GM12878 (cell line): ENCODE measurements at regions not wholly inside any gene's neighbourhood (a gene's known extent, or its start where the extent isn't known, plus 50 kb on each side); places are given as distances from the start of the nearest gene placed in this dataset.
A peak's percentile ranks its signal among the peaks of the same experiment; 100 is the strongest.

Experiments
- ATAC-seq: fragments of 200-7000 bp; cut with Tn5 transposase; 3 replicates; pipeline ENCODE4 v1.9.1; 2020; ENCODE audit warnings: mild to moderate bottlenecking, moderate library complexity
- BruUV-seq: library from RNA; stranded (reverse); fragments of 400-500 nt; replicated peaks from 2 replicates; lab custom pipeline; 2021; lab: Mats Ljungman, UMichigan
- CTCF ChIA-PET: fragments of 300-600 bp; sonication (Branson Sonifier 250); formaldehyde crosslinking; extraction: SDS; loops from one replicate; lab custom pipeline; 2021; ENCODE audit warnings: inconsistent platforms; lab: Yijun Ruan, JAX
- POLR2A ChIA-PET: fragments of 350-600 bp; formaldehyde crosslinking; extraction: SDS; loops from one replicate; lab custom pipeline; 2021; ENCODE audit warnings: inconsistent platforms; lab: Charles Lee
- RAD21 ChIA-PET: fragments of 300-600 bp; sonication (Branson Sonifier 250); formaldehyde crosslinking; loops from one replicate; lab custom pipeline; 2023; ENCODE audit warnings: antibody characterized with exemption; ENCODE audit not compliant: unreplicated experiment; lab: Charles Lee
- SMC1A ChIA-PET: fragments of 300-600 bp; sonication (Branson Sonifier 250); formaldehyde crosslinking; loops from one replicate; lab custom pipeline; 2023; ENCODE audit not compliant: unreplicated experiment, uncharacterized antibody; lab: Charles Lee
- DNase-seq: peaks from one replicate; pipeline ENCODE4 v3.0.0-alpha.2; 2011; ENCODE audit warnings: low read depth, low spot score
- FAIRE-seq: peaks from 3 replicates; lab custom pipeline; 2011; peaks lifted over from hg19 to GRCh38; lab: Jason Lieb, UNC
- H2AFZ ChIP-seq: 2 replicates; pipeline ENCODE4 v1.6.0; 2011; ENCODE audit warnings: low read depth, low read length, control low read depth; ENCODE audit not compliant: control insufficient read depth
- H3K27ac ChIP-seq: 2 replicates; pipeline ENCODE4 v1.5.1; 2011; ENCODE audit warnings: control low read depth; ENCODE audit not compliant: control insufficient read depth, insufficient read depth
- H3K27me3 ChIP-seq, 2 experiments: replicated peaks in 1 of 2; 2 replicates each; pipeline versions ENCODE4 v1.6.0 to v1.6.1; 2011; ENCODE audit warnings: low read length in 1 of 2; ENCODE audit not compliant: control insufficient read depth in 2 of 2, insufficient read depth in 2 of 2
- H3K36me3 ChIP-seq, 2 experiments: 2 replicates each; pipeline ENCODE4 v1.5.1; 2011; ENCODE audit warnings: low read length in 1 of 2; ENCODE audit not compliant: control insufficient read depth in 2 of 2, insufficient read depth in 2 of 2
- H3K4me1 ChIP-seq: 2 replicates; pipeline ENCODE4 v1.6.1; 2011; ENCODE audit warnings: mild to moderate bottlenecking, low read length, moderate library complexity, mixed read lengths; ENCODE audit not compliant: control insufficient read depth, insufficient read depth
- H3K4me2 ChIP-seq: 2 replicates; pipeline ENCODE4 v1.6.0; 2011; ENCODE audit warnings: control low read depth; ENCODE audit not compliant: control insufficient read depth, insufficient read depth
- H3K4me3 ChIP-seq: fragments of 200-600 bp; sonication (generic); 2 replicates; pipeline ENCODE4 v1.5.1; 2016
- H3K79me2 ChIP-seq: 2 replicates; pipeline ENCODE4 v1.6.0; 2011; ENCODE audit warnings: low read length; ENCODE audit not compliant: control insufficient read depth, insufficient read depth
- H3K9ac ChIP-seq: 2 replicates; pipeline ENCODE4 v1.8.0; 2011; ENCODE audit warnings: low read length, control low read depth, mixed read lengths; ENCODE audit not compliant: control insufficient read depth, insufficient read depth
- H3K9me3 ChIP-seq: replicated peaks from 3 replicates; pipeline ENCODE4 v1.5.1; 2011; ENCODE audit warnings: mild to moderate bottlenecking, low read length; ENCODE audit not compliant: control insufficient read depth, insufficient read depth
- H4K20me1 ChIP-seq: 2 replicates; pipeline ENCODE4 v1.6.0; 2011; ENCODE audit not compliant: control insufficient read depth, insufficient read depth
- CHD2 ChIP-seq: IDR thresholded peaks from 2 replicates; pipeline ENCODE4 v1.6.1; 2011; ENCODE audit warnings: low read depth, low read length, improper control_type of control experiment, borderline replicate concordance
- NBN ChIP-seq: fragments of 450-650 bp; IDR thresholded peaks from 2 replicates; pipeline ENCODE4 v1.6.1; 2016
- NR2F1 ChIP-seq: fragments of 450-650 bp; conservative IDR thresholded peaks from 2 replicates; pipeline ENCODE4 v1.6.1; 2017; ENCODE audit warnings: mild to moderate bottlenecking
- POLR2AphosphoS2 ChIP-seq: IDR thresholded peaks from 2 replicates; pipeline ENCODE4 v1.6.1; 2011; ENCODE audit warnings: low read depth, mild to moderate bottlenecking, low read length, improper control_type of control experiment, moderate library complexity
- POU2F2 ChIP-seq: IDR thresholded peaks from 3 replicates; pipeline ENCODE4 v1.6.1; 2011; ENCODE audit warnings: low read depth, mild to moderate bottlenecking, low read length, borderline replicate concordance
- WGBS: methylation state at CpG from one replicate; pipeline ENCODE4 v1.1.6; 2016; ENCODE audit warnings: low lambda C conversion rate; ENCODE audit not compliant: insufficient replicate concordance, insufficient coverage; ENCODE audit errors: missing lambda C conversion rate; 5-methylcytosine and 5-hydroxymethylcytosine counted together
- in situ Hi-C: fragments of 300-500 bp; cut with MboI; formaldehyde crosslinking; loops from 9 replicates; pipeline ENCODE4 v1.14.3; 2018; ENCODE audit warnings: mixed read lengths
- intact Hi-C: fragments of 100-400 bp; cut with micrococcal nuclease; formaldehyde crosslinking; loops from one replicate; pipeline ENCODE4 v1.14.2; 2022; ENCODE audit not compliant: unreplicated experiment
- TF ChIP-seq, protein P1 (sequence below): fragments of 450-650 bp; IDR thresholded peaks from 2 replicates; pipeline ENCODE4 v1.6.1; 2017; ENCODE audit warnings: low read depth, mild to moderate bottlenecking, moderate library complexity
- TF ChIP-seq, protein P2 (sequence below): IDR thresholded peaks from 2 replicates; pipeline ENCODE4 v1.6.1; 2011; ENCODE audit warnings: mild to moderate bottlenecking, low read depth, low read length, moderate library complexity; ENCODE audit not compliant: insufficient replicate concordance
- TF ChIP-seq, protein P3 (sequence below): fragments of 450-650 bp; formaldehyde crosslinking; IDR thresholded peaks from 2 replicates; pipeline ENCODE4 v1.4.0; 2022; ENCODE audit warnings: mild to moderate bottlenecking, moderate library complexity

DNA sequence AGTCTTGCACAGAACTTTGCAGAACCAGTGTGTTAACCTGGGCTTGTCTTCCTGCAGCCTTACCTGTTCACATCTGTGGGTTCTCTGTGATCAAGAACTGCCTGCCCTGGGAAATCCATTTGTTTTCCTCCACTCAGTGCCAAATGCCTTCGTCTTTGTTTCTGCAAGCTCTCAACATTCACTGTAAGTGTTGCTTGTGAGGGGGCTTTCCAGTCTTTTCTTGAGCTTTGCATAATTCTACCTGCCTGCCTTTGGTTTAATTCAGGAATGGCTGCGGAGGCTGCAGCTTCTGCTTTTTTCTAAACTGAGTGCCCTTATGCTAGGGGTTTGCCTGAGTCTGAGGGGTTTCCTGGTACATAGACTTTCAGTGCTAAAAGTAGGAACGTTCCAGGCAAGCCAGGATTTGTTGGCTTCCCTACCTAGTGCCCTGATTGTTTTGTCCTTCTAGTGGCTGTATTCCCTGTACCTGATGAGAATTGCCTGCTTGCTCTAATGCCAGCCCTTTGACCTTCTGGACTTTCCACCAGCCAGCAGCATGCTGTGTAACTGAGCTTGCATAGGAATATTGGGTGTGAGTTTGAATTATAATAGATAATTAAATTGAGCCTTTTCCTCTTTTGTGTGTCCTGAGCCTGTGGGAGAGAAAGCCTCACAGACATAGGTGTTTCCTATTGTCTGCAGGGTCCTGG lies 96.6 kb upstream of the CLSTN2 start:
- 0% methylated on average over 3 of the region's 3 CpGs for WGBS
- TF ChIP-seq POU2F2: peak; percentile 29; the same call in 1 of the 3 replicates
- TF ChIP-seq, protein P1, sequence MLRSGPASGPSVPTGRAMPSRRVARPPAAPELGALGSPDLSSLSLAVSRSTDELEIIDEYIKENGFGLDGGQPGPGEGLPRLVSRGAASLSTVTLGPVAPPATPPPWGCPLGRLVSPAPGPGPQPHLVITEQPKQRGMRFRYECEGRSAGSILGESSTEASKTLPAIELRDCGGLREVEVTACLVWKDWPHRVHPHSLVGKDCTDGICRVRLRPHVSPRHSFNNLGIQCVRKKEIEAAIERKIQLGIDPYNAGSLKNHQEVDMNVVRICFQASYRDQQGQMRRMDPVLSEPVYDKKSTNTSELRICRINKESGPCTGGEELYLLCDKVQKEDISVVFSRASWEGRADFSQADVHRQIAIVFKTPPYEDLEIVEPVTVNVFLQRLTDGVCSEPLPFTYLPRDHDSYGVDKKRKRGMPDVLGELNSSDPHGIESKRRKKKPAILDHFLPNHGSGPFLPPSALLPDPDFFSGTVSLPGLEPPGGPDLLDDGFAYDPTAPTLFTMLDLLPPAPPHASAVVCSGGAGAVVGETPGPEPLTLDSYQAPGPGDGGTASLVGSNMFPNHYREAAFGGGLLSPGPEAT: no peak

DNA sequence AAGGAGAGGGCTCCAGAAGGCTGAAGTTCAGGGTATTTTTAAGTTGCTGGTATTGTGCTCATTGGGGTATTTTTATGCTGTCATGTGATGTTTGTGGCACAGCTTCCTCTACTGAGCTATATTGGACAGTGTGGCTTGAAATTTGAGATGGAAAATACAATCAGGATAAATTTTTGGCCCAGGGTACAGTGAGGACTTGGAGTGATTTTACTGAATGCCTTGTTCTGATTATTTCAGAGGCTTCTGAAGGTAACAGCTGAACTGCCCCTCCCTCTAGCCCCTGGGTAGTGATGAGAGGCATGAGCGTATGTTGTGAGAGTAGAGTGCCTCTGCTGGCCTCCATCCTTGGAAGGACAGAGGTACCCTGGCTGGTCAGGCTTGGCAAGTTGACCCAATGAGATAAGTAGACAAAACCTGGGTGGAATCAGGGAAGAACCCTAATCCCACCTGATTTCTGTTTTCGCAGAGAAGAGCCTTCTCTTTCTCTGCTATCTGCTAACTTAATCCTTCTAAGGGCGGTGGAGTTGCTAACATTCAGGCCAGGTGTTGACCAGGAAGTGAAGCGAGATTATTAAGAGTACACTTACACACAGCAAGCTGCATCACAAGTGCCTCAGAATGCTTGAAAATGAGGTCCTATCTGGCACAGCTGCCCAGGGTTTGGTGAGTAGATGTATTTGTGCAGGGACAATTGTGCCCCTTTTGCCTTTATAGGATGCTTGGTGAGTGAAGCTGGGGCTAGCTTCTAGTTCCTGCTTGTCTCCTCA lies 98.1 kb upstream of the CLSTN2 start:
- FAIRE-seq (no peak), ATAC-seq (no peak), DNase-seq (no peak)
- H3K9ac ChIP-seq: no peak overlapping the region
- in situ Hi-C loops: no loop called here
- ChIA-PET POLR2A (no interaction called here), CTCF (no interaction called here), RAD21 (no interaction called here), SMC1A (no interaction called here)
- H3K4me1 ChIP-seq: no peaks in the 10 kb centered on the region
- no peaks in the 10 kb centered on the region for H3K79me2 ChIP-seq
- no peak overlapping the region for H2AFZ ChIP-seq
- H3K9me3 ChIP-seq: no peaks in the 10 kb centered on the region
- H3K4me3 ChIP-seq: no peak overlapping the region
- no peaks in the 10 kb centered on the region for H4K20me1 ChIP-seq
- intact Hi-C loops: no loop called here
- no peak overlapping the region for H3K27ac ChIP-seq
- no peaks in the 10 kb centered on the region for H3K27me3 ChIP-seq
- BruUV-seq: no TSS peak
- WGBS: 14% methylated on average over 4 of the region's 4 CpGs
- H3K36me3 ChIP-seq: no peaks in the 10 kb centered on the region
- H3K4me2 ChIP-seq: no peak overlapping the region
- no peak for TF ChIP-seq NR2F1
- TF ChIP-seq, protein P2, sequence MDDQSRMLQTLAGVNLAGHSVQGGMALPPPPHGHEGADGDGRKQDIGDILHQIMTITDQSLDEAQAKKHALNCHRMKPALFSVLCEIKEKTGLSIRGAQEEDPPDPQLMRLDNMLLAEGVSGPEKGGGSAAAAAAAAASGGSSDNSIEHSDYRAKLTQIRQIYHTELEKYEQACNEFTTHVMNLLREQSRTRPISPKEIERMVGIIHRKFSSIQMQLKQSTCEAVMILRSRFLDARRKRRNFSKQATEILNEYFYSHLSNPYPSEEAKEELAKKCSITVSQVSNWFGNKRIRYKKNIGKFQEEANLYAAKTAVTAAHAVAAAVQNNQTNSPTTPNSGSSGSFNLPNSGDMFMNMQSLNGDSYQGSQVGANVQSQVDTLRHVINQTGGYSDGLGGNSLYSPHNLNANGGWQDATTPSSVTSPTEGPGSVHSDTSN: no peak
- no peak for TF ChIP-seq NBN
- no peak for TF ChIP-seq POLR2AphosphoS2
- TF ChIP-seq, protein P3, sequence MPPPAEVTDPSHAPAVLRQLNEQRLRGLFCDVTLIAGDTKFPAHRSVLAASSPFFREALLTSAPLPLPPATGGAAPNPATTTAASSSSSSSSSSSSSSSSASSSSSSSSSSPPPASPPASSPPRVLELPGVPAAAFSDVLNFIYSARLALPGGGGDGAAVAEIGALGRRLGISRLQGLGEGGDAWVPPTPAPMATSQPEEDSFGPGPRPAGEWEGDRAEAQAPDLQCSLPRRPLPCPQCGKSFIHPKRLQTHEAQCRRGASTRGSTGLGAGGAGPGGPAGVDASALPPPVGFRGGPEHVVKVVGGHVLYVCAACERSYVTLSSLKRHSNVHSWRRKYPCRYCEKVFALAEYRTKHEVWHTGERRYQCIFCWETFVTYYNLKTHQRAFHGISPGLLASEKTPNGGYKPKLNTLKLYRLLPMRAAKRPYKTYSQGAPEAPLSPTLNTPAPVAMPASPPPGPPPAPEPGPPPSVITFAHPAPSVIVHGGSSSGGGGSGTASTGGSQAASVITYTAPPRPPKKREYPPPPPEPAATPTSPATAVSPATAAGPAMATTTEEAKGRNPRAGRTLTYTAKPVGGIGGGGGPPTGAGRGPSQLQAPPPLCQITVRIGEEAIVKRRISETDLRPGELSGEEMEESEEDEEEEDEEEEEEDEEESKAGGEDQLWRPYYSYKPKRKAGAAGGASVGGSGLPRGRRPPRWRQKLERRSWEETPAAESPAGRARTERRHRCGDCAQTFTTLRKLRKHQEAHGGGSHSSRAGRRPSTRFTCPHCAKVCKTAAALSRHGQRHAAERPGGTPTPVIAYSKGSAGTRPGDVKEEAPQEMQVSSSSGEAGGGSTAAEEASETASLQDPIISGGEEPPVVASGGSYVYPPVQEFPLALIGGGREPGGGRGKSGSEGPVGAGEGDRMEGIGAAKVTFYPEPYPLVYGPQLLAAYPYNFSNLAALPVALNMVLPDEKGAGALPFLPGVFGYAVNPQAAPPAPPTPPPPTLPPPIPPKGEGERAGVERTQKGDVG (CRISPR knock-in tag): no peak
- TF ChIP-seq CHD2: no peak

More for the DNA sequence above, 96.6 kb upstream of the CLSTN2 start:
- H4K20me1 ChIP-seq: no peaks in the 10 kb centered on the region
- FAIRE-seq (no peak), ATAC-seq (no peak), DNase-seq (no peak)
- no peak overlapping the region for H2AFZ ChIP-seq
- SMC1A ChIA-PET: no interaction called here
- no peaks in the 10 kb centered on the region for H3K4me1 ChIP-seq
- H3K79me2 ChIP-seq: no peaks in the 10 kb centered on the region
- no peaks in the 10 kb centered on the region for H3K36me3 ChIP-seq
- intact Hi-C loops: no loop called here
- RAD21 ChIA-PET: no interaction called here
- H3K27ac ChIP-seq: no peak overlapping the region
- POLR2A ChIA-PET: no interaction called here
- no peak overlapping the region for H3K4me2 ChIP-seq
- H3K27me3 ChIP-seq: no peaks in the 10 kb centered on the region
- no peak overlapping the region for H3K9ac ChIP-seq
- H3K9me3 ChIP-seq: no peaks in the 10 kb centered on the region
- in situ Hi-C loops: no loop called here
- no peak overlapping the region for H3K4me3 ChIP-seq
- CTCF ChIA-PET: interaction anchor here (0.6 kb wide), 1 partner anchor 1338 kb away, joined by 3 read pairs; no protein-coding TSS in a partner anchor
- no TSS peak for BruUV-seq
